ENCODE measurements at regions not wholly inside any gene's neighbourhood (a gene's known extent, or its start where the extent isn't known, plus 50 kb on each side); places are given as distances from the start of the nearest gene placed in this dataset.
"Not testable (repeated sequence)": the region's sequence is repeated elsewhere in the genome, so short reads cannot be mapped to it uniquely, and the experiment has no call there.

- no TSS peak for BruUV-seq (replicated peaks)
- in situ Hi-C loops (cut with HindIII; ENCODE audit: low pct_unique_long_range_greater_than_20kb, low sequenced_read_pairs) = no loop called here
- ATAC-seq (no peak), DNase-seq (ENCODE audit: low read depth, low spot score) (no peak)
- CTCF ChIA-PET = no interaction called here
- no peak overlapping the region for H3K27ac ChIP-seq (ENCODE audit: low read length)
- TF ChIP-seq POLR2AphosphoS5 (IDR thresholded peaks at IDR 0.05; ENCODE audit: low read depth, low read length) (no peak), SIN3A (IDR thresholded peaks at IDR 0.05; ENCODE audit: borderline replicate concordance, insufficient read depth, low read depth, low read length) (no peak), TCF7L2 (IDR thresholded peaks at IDR 0.05; ENCODE audit: low read depth, low read length) (no peak), REST (IDR thresholded peaks at IDR 0.05; ENCODE audit: insufficient read depth in 1 of 2, low read depth in 2 of 2, low read length in 1 of 2) (no peak), CTCF (IDR thresholded peaks at IDR 0.05) (no peak)
- H3K27me3 ChIP-seq (ENCODE audit: control insufficient read depth, insufficient read depth, low read length) = no peaks in the 10 kb centered on the region
- intact Hi-C loops (cut with micrococcal nuclease; ENCODE audit: unreplicated experiment) = no loop called here
- no peaks in the 10 kb centered on the region for H3K4me1 ChIP-seq (ENCODE audit: control insufficient read depth, insufficient read depth, low read length)
- H3K36me3 ChIP-seq (ENCODE audit: control insufficient read depth, insufficient read depth, low read length) = no peaks in the 10 kb centered on the region
- POLR2A ChIA-PET = no interaction called here
- H3K4me3 ChIP-seq (ENCODE audit: low read depth in 2 of 2, low read length in 2 of 2) = no peak overlapping the region
- H3K9me3 ChIP-seq (ENCODE audit: control insufficient read depth, insufficient read depth, low read depth, low read length) = no peaks in the 10 kb centered on the region
Measured at GRCh38 chr3:103247459-103247858, 812.6 kb downstream of the ZPLD1 start.

GRCh38 chr3:103254827-103255226 lies 820.0 kb downstream of the ZPLD1 start:
- H3K27ac ChIP-seq (ENCODE audit: low read length); H3K36me3 ChIP-seq (ENCODE audit: control insufficient read depth, insufficient read depth, low read length); intact Hi-C loops (cut with micrococcal nuclease; ENCODE audit: unreplicated experiment); POLR2A ChIA-PET; CTCF ChIA-PET; H3K27me3 ChIP-seq (ENCODE audit: control insufficient read depth, insufficient read depth, low read length); BruUV-seq (replicated peaks); H3K4me3 ChIP-seq (ENCODE audit: low read depth in 2 of 2, low read length in 2 of 2); DNase-seq (ENCODE audit: low read depth, low spot score); H3K9me3 ChIP-seq (ENCODE audit: control insufficient read depth, insufficient read depth, low read depth, low read length); H3K4me1 ChIP-seq (ENCODE audit: control insufficient read depth, insufficient read depth, low read length); in situ Hi-C loops (cut with HindIII; ENCODE audit: low pct_unique_long_range_greater_than_20kb, low sequenced_read_pairs); ATAC-seq: not testable (repeated sequence)

GRCh38 chr3:103269287-103269686 lies 834.5 kb downstream of the ZPLD1 start:
- Histone ChIP-seq H3K27ac (ENCODE audit: low read length) (no peak overlapping the region), H3K27me3 (ENCODE audit: control insufficient read depth, insufficient read depth, low read length) (no peaks in the 10 kb centered on the region), H3K4me1 (ENCODE audit: control insufficient read depth, insufficient read depth, low read length) (no peaks in the 10 kb centered on the region), H3K9me3 (ENCODE audit: control insufficient read depth, insufficient read depth, low read depth, low read length) (no peaks in the 10 kb centered on the region), H3K4me3 (ENCODE audit: low read depth in 2 of 2, low read length in 2 of 2) (no peak overlapping the region), H3K36me3 (ENCODE audit: control insufficient read depth, insufficient read depth, low read length) (no peaks in the 10 kb centered on the region)
- no TSS peak for BruUV-seq (replicated peaks)
- ATAC-seq (no peak), DNase-seq (ENCODE audit: low read depth, low spot score) (no peak)
- POLR2A ChIA-PET = interaction anchor here (0.6 kb wide), 2 partner anchors 18 to 624 kb away, joined by 4 to 6 read pairs; no protein-coding TSS in a partner anchor
- TF ChIP-seq SIN3A (IDR thresholded peaks at IDR 0.05; ENCODE audit: borderline replicate concordance, insufficient read depth, low read depth, low read length) = no peak
- no peak for TF ChIP-seq POLR2AphosphoS5 (IDR thresholded peaks at IDR 0.05; ENCODE audit: low read depth, low read length)
- TF ChIP-seq TCF7L2 (IDR thresholded peaks at IDR 0.05; ENCODE audit: low read depth, low read length) = no peak
- TF ChIP-seq CTCF (IDR thresholded peaks at IDR 0.05) = no peak
- TF ChIP-seq REST (IDR thresholded peaks at IDR 0.05; ENCODE audit: insufficient read depth in 1 of 2, low read depth in 2 of 2, low read length in 1 of 2) = no peak
- CTCF ChIA-PET = no interaction called here
- in situ Hi-C loops (cut with HindIII; ENCODE audit: low pct_unique_long_range_greater_than_20kb, low sequenced_read_pairs) (no loop called here), intact Hi-C loops (cut with micrococcal nuclease; ENCODE audit: unreplicated experiment) (no loop called here)
